ENCODE measurements at regions not wholly inside any gene's neighbourhood (a gene's known extent, or its start where the extent isn't known, plus 50 kb on each side); places are given as distances from the start of the nearest gene placed in this dataset.

DNA sequence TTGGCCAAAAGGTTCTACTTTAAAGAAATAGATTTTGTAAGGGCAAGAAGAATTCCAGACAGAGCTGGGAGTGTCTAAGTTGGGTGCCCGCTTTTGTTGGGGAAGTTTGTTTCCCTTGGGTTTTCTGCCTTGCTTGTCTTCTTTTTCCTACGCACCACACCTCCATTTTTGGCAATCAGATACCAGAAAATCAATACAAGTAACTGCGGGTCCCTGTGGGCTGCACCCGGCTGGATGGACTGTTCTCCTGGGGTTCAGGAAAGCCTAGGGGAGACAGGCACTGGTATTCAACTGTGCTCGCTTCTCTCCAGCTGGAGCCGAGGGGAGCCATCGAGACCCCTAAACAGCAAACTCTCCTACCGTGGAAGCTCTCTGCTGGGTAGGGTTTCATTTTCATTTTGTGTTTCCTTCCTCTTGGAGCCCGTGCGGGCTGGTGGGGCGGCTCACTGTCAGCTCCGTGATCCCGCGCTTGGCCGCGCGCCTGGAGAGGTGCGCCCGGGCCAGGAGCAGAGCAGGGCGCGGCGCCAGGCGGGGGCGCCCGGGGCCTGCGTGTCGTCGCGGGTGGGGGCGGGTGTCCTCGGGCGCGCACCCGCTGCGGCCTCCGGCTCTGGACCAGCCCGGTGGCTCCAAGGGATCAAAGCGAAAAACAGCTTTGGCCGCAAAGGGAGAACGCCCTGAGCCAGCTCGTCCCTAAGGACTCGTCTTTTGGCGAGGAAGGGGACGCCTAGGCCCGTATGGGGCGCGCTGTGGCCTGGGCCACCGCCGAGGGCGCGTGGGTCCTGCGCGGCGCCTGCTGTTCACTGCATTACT is 347.2 kb downstream of the ZNF536 start:
- TF ChIP-seq, protein P1, sequence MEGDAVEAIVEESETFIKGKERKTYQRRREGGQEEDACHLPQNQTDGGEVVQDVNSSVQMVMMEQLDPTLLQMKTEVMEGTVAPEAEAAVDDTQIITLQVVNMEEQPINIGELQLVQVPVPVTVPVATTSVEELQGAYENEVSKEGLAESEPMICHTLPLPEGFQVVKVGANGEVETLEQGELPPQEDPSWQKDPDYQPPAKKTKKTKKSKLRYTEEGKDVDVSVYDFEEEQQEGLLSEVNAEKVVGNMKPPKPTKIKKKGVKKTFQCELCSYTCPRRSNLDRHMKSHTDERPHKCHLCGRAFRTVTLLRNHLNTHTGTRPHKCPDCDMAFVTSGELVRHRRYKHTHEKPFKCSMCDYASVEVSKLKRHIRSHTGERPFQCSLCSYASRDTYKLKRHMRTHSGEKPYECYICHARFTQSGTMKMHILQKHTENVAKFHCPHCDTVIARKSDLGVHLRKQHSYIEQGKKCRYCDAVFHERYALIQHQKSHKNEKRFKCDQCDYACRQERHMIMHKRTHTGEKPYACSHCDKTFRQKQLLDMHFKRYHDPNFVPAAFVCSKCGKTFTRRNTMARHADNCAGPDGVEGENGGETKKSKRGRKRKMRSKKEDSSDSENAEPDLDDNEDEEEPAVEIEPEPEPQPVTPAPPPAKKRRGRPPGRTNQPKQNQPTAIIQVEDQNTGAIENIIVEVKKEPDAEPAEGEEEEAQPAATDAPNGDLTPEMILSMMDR (IDR thresholded peaks at IDR 0.05; ENCODE audit: extremely low read depth, low read depth, low read length), result no peak
- H3K4me3 ChIP-seq (ENCODE audit: insufficient read depth, low read length), result peak overlapping the region; percentile 72
- H2AFZ ChIP-seq (ENCODE audit: low read length), result peak overlapping the region; percentile 88
- H3K27ac ChIP-seq (ENCODE audit: low read depth, low read length), result no peak overlapping the region
- H3K36me3 ChIP-seq (ENCODE audit: insufficient read depth, low read length), result no peaks in the 10 kb centered on the region
- H3K4me2 ChIP-seq (ENCODE audit: insufficient read depth, low read length), result peak overlapping the region; percentile 86
- no peaks in the 10 kb centered on the region for H3K9me3 ChIP-seq (ENCODE audit: low read depth, low read length)
- H3K4me1 ChIP-seq (ENCODE audit: insufficient read depth, low read length), result peaks cover 3% of the 10 kb centered on the region
- DNase-seq (ENCODE audit: insufficient read length, low spot score, missing footprints), result peak; percentile 87
- H4K20me1 ChIP-seq (ENCODE audit: insufficient read depth, low read length), result no peaks in the 10 kb centered on the region
- no peaks in the 10 kb centered on the region for H3K27me3 ChIP-seq (ENCODE audit: insufficient read depth, low read length)
- H3K79me2 ChIP-seq (ENCODE audit: insufficient read depth, low read length), result no peaks in the 10 kb centered on the region

- peak overlapping the region; percentile 72 for H3K4me3 ChIP-seq (ENCODE audit: insufficient read depth, low read length)
- no peak for DNase-seq (ENCODE audit: insufficient read length, low spot score, missing footprints)
Observed at GRCh38 chr19:30718707-30719106, 346.5 kb downstream of the ZNF536 start.

DNA sequence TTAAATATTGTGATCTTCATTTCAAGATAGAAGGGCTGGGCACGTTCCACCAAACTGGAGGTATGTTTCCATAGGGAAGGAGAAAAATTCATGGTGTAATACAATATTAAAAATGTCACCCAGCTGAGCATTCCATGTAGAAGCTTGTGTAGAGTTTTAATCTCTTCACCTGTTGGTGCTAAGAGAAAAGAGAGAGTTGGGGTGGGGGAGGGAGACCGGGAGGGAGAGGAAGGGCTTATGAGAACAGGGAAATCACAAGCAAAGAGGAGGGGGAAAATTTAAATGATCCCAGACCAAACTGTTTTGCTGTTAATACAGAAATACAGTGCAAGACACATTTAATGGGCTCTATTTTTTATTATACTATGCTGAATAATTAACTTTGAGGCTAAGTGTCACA is 345.8 kb downstream of the ZNF536 start:
- Histone ChIP-seq H3K36me3 (ENCODE audit: insufficient read depth, low read length) (no peaks in the 10 kb centered on the region), H4K20me1 (ENCODE audit: insufficient read depth, low read length) (no peaks in the 10 kb centered on the region), H3K4me1 (ENCODE audit: insufficient read depth, low read length) (peaks cover 3% of the 10 kb centered on the region), H3K79me2 (ENCODE audit: insufficient read depth, low read length) (no peaks in the 10 kb centered on the region), H3K27me3 (ENCODE audit: insufficient read depth, low read length) (no peaks in the 10 kb centered on the region), H3K4me3 (ENCODE audit: insufficient read depth, low read length) (no peak overlapping the region), H2AFZ (ENCODE audit: low read length) (no peak overlapping the region), H3K4me2 (ENCODE audit: insufficient read depth, low read length) (no peak overlapping the region), H3K9me3 (ENCODE audit: low read depth, low read length) (no peaks in the 10 kb centered on the region), H3K27ac (ENCODE audit: low read depth, low read length) (no peak overlapping the region)
- TF ChIP-seq, protein P1 (IDR thresholded peaks at IDR 0.05; ENCODE audit: extremely low read depth, low read depth, low read length), result no peak
- no peak for DNase-seq (ENCODE audit: insufficient read length, low spot score, missing footprints)

More at GRCh38 chr19:30718707-30719106, 346.5 kb downstream of the ZNF536 start:
- H3K79me2 ChIP-seq (ENCODE audit: insufficient read depth, low read length), result no peaks in the 10 kb centered on the region
- no peaks in the 10 kb centered on the region for H4K20me1 ChIP-seq (ENCODE audit: insufficient read depth, low read length)
- no peak overlapping the region for H3K27ac ChIP-seq (ENCODE audit: low read depth, low read length)
- peak overlapping the region; percentile 86 for H3K4me2 ChIP-seq (ENCODE audit: insufficient read depth, low read length)
- H3K9me3 ChIP-seq (ENCODE audit: low read depth, low read length), result no peaks in the 10 kb centered on the region
- H3K4me1 ChIP-seq (ENCODE audit: insufficient read depth, low read length), result peaks cover 3% of the 10 kb centered on the region
- H3K36me3 ChIP-seq (ENCODE audit: insufficient read depth, low read length), result no peaks in the 10 kb centered on the region
- H2AFZ ChIP-seq (ENCODE audit: low read length), result peak overlapping the region; percentile 88
- TF ChIP-seq, protein P1 (IDR thresholded peaks at IDR 0.05; ENCODE audit: extremely low read depth, low read depth, low read length), result no peak
- H3K27me3 ChIP-seq (ENCODE audit: insufficient read depth, low read length), result no peaks in the 10 kb centered on the region

DNA sequence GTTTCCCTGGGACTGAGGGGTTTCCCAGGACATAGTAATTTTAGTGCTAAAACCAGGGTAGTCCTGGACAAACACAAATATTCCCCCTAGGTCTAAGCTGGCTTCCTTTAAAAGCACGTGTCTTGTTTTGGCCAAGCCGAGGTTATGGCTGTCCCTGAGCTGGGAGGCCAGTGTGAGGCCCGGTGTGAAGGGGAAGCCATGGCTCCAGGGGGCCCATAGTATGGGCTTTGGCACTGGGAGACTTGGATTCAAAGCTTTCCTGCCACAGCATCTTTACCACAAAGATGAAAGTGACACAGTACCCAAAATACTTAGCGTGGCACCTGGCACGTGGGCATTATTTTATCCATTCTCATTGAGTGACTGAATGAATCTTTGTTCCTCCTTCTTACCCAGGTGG is 345.2 kb downstream of the ZNF536 start:
- H3K27ac ChIP-seq (ENCODE audit: low read depth, low read length), result no peak overlapping the region
- H3K4me1 ChIP-seq (ENCODE audit: insufficient read depth, low read length), result peaks cover 3% of the 10 kb centered on the region
- H3K79me2 ChIP-seq (ENCODE audit: insufficient read depth, low read length), result no peaks in the 10 kb centered on the region
- no peak for DNase-seq (ENCODE audit: insufficient read length, low spot score, missing footprints)
- no peak overlapping the region for H3K4me2 ChIP-seq (ENCODE audit: insufficient read depth, low read length)
- no peaks in the 10 kb centered on the region for H4K20me1 ChIP-seq (ENCODE audit: insufficient read depth, low read length)
- no peaks in the 10 kb centered on the region for H3K36me3 ChIP-seq (ENCODE audit: insufficient read depth, low read length)
- H3K27me3 ChIP-seq (ENCODE audit: insufficient read depth, low read length), result peaks cover 2% of the 10 kb centered on the region
- H3K9me3 ChIP-seq (ENCODE audit: low read depth, low read length), result no peaks in the 10 kb centered on the region
- TF ChIP-seq, protein P1 (IDR thresholded peaks at IDR 0.05; ENCODE audit: extremely low read depth, low read depth, low read length), result no peak
- H2AFZ ChIP-seq (ENCODE audit: low read length), result no peak overlapping the region
- no peak overlapping the region for H3K4me3 ChIP-seq (ENCODE audit: insufficient read depth, low read length)
